Peyer's patch (tissue), 4 donors: ENCODE measurements at regions not wholly inside any gene's neighbourhood (a gene's known extent, or its start where the extent isn't known, plus 50 kb on each side); places are given as distances from the start of the nearest gene placed in this dataset.

ENCODE experiments used
- POLR2A ChIP-seq, 2 donors: fragments of 450-650 bp; IDR thresholded peaks; one replicate each; pipeline ENCODE4 v1.5.1; 2017; ENCODE audit warnings: antibody characterized with exemption in 2 of 2, mild to moderate bottlenecking in 2 of 2, moderate library complexity in 2 of 2
- TF ChIP-seq, protein P1 (sequence below), 6 experiments: fragments of 450-650 bp in 4 of 6; fragments of 200-600 bp in 2 of 6; sonication (generic) in 1 of 6; IDR thresholded peaks; one replicate each; pipeline ENCODE4 v1.5.1; 2017 to 2019; ENCODE audit warnings: antibody characterized with exemption in 6 of 6, mild to moderate bottlenecking in 3 of 6, moderate library complexity in 1 of 6

DNA sequence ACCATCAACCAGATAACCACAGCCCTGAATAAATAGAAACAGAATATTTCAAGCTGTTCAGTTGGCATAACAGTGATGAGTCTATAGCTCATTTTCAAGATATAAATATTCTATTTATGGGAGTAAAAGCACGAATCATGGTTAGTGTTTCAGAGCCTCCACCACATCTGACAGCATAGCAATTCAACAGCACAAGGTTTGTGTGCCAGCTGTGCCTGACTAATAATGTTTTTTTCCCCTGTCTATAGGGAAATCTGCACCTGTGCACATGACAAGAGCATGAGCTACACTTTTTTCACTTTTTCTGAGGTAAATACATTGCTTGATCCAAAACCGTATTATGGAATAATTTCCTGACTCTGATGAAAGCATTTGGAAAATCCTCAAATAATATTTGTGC, 251.3 kb downstream of the RPIA start:
- TF ChIP-seq, protein P1, sequence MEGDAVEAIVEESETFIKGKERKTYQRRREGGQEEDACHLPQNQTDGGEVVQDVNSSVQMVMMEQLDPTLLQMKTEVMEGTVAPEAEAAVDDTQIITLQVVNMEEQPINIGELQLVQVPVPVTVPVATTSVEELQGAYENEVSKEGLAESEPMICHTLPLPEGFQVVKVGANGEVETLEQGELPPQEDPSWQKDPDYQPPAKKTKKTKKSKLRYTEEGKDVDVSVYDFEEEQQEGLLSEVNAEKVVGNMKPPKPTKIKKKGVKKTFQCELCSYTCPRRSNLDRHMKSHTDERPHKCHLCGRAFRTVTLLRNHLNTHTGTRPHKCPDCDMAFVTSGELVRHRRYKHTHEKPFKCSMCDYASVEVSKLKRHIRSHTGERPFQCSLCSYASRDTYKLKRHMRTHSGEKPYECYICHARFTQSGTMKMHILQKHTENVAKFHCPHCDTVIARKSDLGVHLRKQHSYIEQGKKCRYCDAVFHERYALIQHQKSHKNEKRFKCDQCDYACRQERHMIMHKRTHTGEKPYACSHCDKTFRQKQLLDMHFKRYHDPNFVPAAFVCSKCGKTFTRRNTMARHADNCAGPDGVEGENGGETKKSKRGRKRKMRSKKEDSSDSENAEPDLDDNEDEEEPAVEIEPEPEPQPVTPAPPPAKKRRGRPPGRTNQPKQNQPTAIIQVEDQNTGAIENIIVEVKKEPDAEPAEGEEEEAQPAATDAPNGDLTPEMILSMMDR (IDR thresholded peaks at IDR 0.05), result no peak
- TF ChIP-seq POLR2A (IDR thresholded peaks at IDR 0.05), result no peak
